NB4 (cell line): ENCODE measurements at regions not wholly inside any gene's neighbourhood (a gene's known extent, or its start where the extent isn't known, plus 50 kb on each side); places are given as distances from the start of the nearest gene placed in this dataset.

ENCODE experiments used
- CTCF ChIP-seq: IDR thresholded peaks from one replicate; pipeline ENCODE4 v1.5.1; 2012; ENCODE audit warnings: low read depth, low read length
- POLR2A ChIP-seq: IDR thresholded peaks from 2 replicates; pipeline ENCODE4 v1.6.1; 2011; ENCODE audit warnings: mild to moderate bottlenecking; ENCODE audit not compliant: insufficient read length; ENCODE audit errors: extremely low read depth
- TF ChIP-seq, protein P1 (sequence below): IDR thresholded peaks from 2 replicates; pipeline ENCODE4 v1.6.1; 2011; ENCODE audit warnings: low read depth, low read length

DNA sequence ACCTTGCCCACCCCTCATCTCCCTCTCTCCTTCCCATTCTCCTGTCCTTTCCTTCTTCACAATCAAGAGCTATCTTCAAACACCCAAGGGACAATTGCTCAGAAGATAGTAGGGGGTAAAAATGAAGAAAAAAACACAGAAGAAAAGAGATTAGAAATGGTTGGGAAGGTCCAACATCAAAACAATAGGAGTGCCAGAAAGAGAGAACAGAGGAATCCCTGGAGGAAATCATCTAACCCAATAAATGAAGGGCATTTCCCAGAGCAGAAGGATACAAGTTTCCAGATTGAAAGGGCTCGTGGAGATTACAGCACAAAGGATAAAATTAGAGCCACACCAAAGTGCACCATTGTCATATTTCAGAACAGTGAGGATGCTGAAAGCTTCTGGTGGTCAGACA, 145.6 kb downstream of the OAT start:
- TF ChIP-seq POLR2A (no peak), CTCF (no peak)
- TF ChIP-seq, protein P1, sequence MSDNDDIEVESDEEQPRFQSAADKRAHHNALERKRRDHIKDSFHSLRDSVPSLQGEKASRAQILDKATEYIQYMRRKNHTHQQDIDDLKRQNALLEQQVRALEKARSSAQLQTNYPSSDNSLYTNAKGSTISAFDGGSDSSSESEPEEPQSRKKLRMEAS = no peak
